Brain microvascular endothelial cell (primary cell): ENCODE measurements at regions not wholly inside any gene's neighbourhood (a gene's known extent, or its start where the extent isn't known, plus 50 kb on each side); places are given as distances from the start of the nearest gene placed in this dataset.

Experiments used
- DNase-seq: peaks from one replicate; pipeline ENCODE4 v3.0.0-alpha.2; 2020
- H3K27ac ChIP-seq: fragments of 250-450 bp; sonication (Bioruptor Pico); 2 replicates; pipeline ENCODE4 v1.5.1; 2020; ENCODE audit warnings: mild to moderate bottlenecking, moderate library complexity
- H3K27me3 ChIP-seq: fragments of 250-450 bp; sonication (Bioruptor Pico); replicated peaks from 2 replicates; pipeline ENCODE4 v1.5.1; 2020; ENCODE audit warnings: mild to moderate bottlenecking
- H3K36me3 ChIP-seq: fragments of 250-450 bp; sonication (Bioruptor Pico); replicated peaks from 2 replicates; pipeline ENCODE4 v1.5.1; 2020; ENCODE audit warnings: mild to moderate bottlenecking
- H3K4me3 ChIP-seq: 2 replicates; pipeline ENCODE4 v1.5.1; 2011; ENCODE audit warnings: low read depth, mild to moderate bottlenecking, control low read depth, low read length, moderate library complexity
- CTCF ChIP-seq: IDR thresholded peaks from 2 replicates; pipeline ENCODE4 v1.5.1; 2011; ENCODE audit warnings: low read depth, mild to moderate bottlenecking, moderate library complexity, low read length, control low read depth, inconsistent platforms; ENCODE audit errors: missing control alignments
- in situ Hi-C: cut with HindIII; loops from 2 replicates; pipeline ENCODE4 v1.10.0; 2017; ENCODE audit warnings: low sequenced_read_pairs, low pct_ligation_motif_present

- H3K4me3 ChIP-seq = no peak overlapping the region
- no peak for DNase-seq
- no peaks in the 10 kb centered on the region for H3K36me3 ChIP-seq
- H3K27ac ChIP-seq = no peak overlapping the region
- in situ Hi-C loops = no loop called here
- no peak for TF ChIP-seq CTCF
- no peaks in the 10 kb centered on the region for H3K27me3 ChIP-seq
Measured at GRCh38 chrX:121802881-121803412, 755.5 kb downstream of the GLUD2 start.

GRCh38 chrX:121823406-121823805 is 776.0 kb downstream of the GLUD2 start:
- Histone ChIP-seq H3K27ac (no peak overlapping the region), H3K4me3 (no peak overlapping the region), H3K27me3 (no peaks in the 10 kb centered on the region), H3K36me3 (no peaks in the 10 kb centered on the region)
- in situ Hi-C loops = no loop called here
- TF ChIP-seq CTCF = no peak
- DNase-seq = no peak

- Histone ChIP-seq H3K4me3 (no peak overlapping the region), H3K27me3 (no peaks in the 10 kb centered on the region), H3K27ac (no peak overlapping the region), H3K36me3 (no peaks in the 10 kb centered on the region)
- no peak for TF ChIP-seq CTCF
- in situ Hi-C loops = no loop called here
- no peak for DNase-seq
Measured at GRCh38 chrX:121831601-121832000, 784.2 kb downstream of the GLUD2 start.

GRCh38 chrX:121832446-121832845 is 785.0 kb downstream of the GLUD2 start:
- DNase-seq = no peak
- in situ Hi-C loops = no loop called here
- H3K4me3 ChIP-seq = no peak overlapping the region
- H3K27me3 ChIP-seq = no peaks in the 10 kb centered on the region
- H3K27ac ChIP-seq = no peak overlapping the region
- TF ChIP-seq CTCF = no peak
- no peaks in the 10 kb centered on the region for H3K36me3 ChIP-seq

GRCh38 chrX:121836000-121836399 is 788.6 kb downstream of the GLUD2 start:
- H3K36me3 ChIP-seq = no peaks in the 10 kb centered on the region
- no peak overlapping the region for H3K4me3 ChIP-seq
- no peak for DNase-seq
- H3K27ac ChIP-seq = no peak overlapping the region
- H3K27me3 ChIP-seq = no peaks in the 10 kb centered on the region
- TF ChIP-seq CTCF = no peak
- in situ Hi-C loops = no loop called here

GRCh38 chrX:121851033-121851432 is 803.6 kb downstream of the GLUD2 start:
- peak; percentile 2 for DNase-seq

More at GRCh38 chrX:121851033-121851432, 803.6 kb downstream of the GLUD2 start:
- no peaks in the 10 kb centered on the region for H3K27me3 ChIP-seq
- TF ChIP-seq CTCF = no peak
- no peak overlapping the region for H3K4me3 ChIP-seq
- in situ Hi-C loops = no loop called here
- no peaks in the 10 kb centered on the region for H3K36me3 ChIP-seq
- H3K27ac ChIP-seq = no peak overlapping the region
